Skeletal muscle cell (primary cell): ENCODE measurements at regions not wholly inside any gene's neighbourhood (a gene's known extent, or its start where the extent isn't known, plus 50 kb on each side); places are given as distances from the start of the nearest gene placed in this dataset.
"Not testable (repeated sequence)": the region's sequence is repeated elsewhere in the genome, so short reads cannot be mapped to it uniquely, and the experiment has no call there.

Experiments used
- DNase-seq: peaks from one replicate; pipeline ENCODE4 v3.0.0-alpha.2; 2010; ENCODE audit warnings: low read depth
- H3K4me3 ChIP-seq: 2 replicates; pipeline ENCODE4 v1.5.1; 2011; ENCODE audit warnings: low read depth, mild to moderate bottlenecking, control low read depth, low read length, moderate library complexity

DNA sequence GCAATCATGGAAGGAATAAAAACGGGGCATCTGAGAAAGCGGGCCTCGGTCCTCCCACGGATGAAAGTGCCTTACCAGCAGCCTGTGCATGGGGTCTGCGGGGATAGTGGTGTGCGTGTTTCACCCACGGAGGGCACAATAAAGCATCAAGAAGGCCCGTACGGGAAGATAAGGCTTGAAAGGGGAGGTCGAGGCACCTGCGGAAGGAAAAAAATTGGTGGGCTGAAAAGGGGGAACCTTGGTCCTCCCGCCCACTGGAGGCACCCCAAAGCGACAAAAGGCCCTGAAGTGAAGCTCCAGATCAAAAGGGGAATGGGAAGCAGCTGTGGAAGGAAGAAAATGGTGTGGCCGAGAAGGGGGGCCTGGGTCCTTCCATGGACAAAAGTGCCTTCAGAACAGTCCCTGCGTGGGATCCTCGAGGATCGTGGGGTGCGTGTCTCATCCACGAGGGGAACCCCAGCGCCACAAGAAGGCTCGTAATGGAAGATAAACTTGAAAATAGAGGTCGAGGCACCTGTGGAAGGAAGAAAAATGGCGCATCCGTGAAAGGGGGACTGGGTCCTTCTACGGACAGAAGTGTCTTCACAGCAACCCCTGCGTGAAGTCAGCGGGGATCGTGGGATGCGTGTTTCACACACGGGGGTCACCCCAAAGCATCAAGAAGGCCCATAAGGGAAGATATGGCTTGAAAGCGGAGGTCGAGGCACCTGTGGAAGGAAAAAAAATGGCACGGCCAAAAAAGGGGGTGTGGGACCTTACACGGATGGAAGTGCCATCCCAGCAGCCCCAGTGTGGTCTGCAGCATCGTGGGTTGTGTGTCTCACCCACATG, 276.9 kb downstream of the ALG10 start:
- H3K4me3 ChIP-seq, result no peak overlapping the region
- DNase-seq, result no peak

DNA sequence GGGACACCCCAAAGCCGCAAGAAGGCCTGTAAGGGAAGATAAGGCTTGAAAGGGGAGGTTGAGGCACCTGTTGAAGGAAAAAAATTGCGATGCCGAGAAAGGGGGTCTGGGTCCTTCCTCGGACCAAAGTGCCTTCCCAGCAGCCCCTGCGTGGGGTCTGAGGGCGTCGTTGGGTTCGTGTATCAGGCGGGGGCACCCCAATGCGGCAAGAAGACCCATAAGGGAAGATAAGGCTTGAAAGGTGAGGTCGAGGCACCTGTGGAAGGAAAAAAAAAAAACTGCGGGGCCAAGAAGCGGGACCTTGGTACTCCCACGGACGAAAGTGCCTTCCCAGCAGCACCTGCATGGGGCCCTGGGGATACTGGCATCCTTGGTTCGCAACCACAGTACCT, 277.5 kb downstream of the ALG10 start:
- DNase-seq, result no peak
- no peak overlapping the region for H3K4me3 ChIP-seq

DNA sequence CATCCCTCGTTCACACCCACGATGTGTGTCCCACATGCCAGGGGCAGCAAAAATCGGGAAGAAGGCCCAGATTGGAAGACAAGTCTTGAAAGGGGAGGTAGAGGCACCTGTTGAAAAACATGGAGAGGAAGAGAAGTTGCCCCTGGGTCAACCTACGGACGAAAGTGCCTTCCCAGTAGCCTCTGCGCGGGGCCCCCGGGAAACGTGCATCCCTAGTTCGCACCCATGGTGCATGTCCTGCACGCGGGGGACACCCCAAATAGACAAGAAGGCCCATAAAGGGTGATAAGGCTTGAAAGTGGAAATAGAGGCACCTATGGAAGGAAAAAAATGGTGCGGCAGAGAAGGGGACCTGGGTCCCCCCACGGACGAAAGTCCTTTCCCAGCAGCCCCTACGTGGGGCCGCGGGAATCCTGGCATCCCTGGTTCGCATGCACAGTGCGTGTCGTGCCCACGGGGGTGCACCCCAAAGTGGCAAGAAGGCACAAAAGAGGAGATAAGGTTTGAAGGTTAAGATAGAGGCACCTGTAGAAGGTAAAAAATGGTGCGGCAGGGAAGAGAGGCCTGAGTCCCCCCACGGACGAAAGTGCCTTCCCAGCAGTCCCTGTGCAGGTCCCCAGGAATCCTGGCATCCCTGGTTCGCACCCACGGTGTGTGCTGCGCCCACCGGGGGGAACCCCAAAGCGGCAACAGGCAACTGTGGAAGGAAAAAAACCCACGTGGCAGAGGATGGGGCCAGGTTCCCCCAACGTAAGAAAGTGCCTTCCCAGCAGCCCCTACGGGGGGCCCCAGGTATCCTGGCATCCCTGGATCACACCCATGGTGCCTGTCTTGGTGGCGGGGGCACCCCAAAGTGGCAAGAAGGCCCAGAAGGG, 278.3 kb downstream of the ALG10 start:
- DNase-seq, result no peak
- no peak overlapping the region for H3K4me3 ChIP-seq

DNA sequence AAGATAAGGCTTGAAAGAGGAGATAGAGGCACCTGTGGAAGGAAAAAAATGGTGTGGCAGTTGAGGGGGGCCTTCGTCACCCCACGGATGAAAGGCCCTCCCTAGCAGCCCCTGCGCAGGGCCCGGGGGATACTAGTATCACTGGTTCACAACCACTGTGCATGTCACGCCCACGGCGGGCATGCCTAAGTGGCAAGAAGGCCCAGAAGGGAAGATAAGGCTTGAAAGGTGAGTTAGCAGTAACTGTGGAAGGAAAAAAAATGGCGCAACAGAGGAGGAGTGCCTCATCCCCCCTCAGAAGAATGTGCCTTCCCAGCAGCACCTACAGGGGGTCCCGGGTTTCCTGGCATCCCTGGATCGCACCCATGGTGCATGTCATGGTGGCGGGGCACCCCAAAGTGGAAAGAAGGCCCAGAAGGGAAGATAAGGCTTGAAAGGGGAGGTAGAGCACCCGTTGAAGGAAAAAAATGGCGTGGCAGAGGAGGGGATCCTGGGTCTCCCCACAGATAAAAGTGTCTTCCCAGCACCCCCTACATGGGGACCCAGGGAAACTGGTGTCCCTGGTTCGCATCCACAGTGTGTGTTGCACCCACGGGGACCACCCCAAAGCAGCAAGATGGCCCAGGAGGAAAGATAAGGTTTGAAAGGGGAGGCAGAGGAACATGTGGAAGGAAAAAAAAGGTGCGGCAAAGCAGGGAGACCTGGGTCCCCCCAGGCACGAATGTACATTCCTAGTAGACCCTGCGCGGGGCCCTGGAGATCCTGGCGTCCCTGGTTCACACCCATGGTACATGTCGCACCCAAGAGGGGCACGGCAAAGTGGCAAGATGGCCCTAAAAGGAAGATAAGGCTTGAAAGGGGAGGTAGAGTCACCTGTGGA, 279.2 kb downstream of the ALG10 start:
- no peak for DNase-seq
- H3K4me3 ChIP-seq, result no peak overlapping the region

DNA sequence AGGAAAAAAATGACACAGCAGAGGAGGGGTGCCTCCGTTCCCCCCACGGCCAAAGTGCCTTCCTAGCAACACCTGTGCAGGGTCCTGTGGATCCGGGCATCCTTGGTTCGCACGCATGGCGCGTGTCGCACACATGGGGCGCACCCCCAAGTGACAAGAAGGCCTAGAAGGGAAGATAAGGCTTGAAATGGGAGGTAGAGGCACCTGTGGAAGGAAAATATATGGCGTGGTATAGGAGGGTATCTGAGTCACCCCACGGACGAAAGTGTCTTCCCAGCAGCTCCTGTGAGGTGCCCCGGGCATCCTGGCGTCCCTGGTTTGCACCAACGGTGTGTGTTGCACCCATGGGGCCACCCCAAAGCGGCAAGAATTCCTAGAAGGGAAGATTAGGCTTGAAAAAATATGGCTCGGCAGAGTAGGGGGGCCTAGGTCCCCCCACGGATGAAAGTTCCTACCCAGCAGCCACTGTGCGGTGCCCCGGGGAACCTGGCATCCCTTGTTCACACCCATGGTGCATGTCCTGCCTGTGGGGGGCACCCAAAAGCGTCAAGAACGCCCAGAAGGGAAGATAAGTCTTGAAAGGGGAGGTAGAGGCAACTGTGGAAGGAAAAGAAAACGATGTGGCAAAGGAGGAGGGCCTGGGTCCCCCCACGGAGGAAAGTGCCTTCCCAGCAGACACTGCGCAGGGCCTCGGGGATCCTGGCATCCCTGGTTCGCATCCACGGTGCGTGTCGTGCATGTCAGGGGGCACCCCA, 280.0 kb downstream of the ALG10 start:
- no peak overlapping the region for H3K4me3 ChIP-seq
- DNase-seq, result no peak

DNA sequence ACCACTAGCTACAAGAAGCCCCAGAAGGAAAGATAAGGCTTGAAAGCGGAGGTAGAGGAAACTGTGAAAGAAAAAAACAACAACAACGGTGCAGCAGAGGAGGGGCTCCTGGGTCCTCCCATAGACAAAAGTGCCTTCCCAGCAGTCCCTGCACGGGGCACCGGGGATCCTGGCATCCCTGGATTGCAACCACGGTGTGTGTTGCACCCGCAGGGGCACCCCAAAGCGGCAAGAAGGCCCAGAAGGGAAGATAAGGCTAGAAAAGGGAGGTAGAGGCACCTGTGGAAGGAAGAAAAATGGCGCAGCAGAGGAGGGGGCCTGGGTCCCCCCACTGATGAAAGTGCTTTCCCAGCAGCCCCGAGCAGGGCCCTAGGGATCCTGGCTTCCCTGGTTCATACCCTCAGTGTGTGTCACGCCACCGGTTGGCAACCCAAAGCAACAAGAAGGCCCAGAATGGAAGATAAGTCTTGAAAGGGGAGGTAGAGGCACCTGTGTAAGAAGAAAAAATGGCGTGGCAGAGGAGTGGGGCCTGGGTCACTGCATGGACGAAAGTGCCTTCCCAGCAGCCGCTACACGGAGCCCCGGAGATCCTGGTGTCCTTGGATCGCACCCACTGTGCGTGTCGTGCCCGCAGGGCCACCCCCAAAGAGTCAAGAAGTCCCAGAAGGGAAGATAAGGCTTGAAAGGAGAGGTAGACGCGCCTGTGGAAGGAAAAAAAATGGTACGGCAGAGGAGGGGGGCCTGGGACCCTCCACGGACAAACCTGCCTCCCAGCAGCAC, 281.0 kb downstream of the ALG10 start:
- H3K4me3 ChIP-seq, result no peak overlapping the region
- no peak for DNase-seq

DNA sequence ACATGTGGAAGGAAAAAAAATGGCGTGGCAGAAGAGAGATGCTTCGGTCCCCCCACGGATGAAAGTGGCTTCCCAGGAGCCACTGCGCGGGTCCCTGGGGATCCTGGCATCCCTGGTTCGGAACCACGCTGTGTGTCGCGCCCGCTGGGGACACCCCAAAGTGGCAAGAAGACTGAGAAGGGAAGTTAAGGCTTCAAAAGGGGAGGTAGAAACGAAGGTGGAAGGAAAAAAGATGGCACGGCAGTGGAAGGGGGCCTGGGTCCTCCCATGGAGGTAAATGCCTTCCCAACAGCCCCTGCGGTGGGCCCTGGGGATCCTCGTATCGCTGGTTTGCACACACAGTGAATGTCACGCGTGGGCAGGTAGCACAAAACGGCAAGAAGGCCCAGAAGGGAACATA, 281.7 kb downstream of the ALG10 start:
- DNase-seq, result no peak
- H3K4me3 ChIP-seq, result no peak overlapping the region

DNA sequence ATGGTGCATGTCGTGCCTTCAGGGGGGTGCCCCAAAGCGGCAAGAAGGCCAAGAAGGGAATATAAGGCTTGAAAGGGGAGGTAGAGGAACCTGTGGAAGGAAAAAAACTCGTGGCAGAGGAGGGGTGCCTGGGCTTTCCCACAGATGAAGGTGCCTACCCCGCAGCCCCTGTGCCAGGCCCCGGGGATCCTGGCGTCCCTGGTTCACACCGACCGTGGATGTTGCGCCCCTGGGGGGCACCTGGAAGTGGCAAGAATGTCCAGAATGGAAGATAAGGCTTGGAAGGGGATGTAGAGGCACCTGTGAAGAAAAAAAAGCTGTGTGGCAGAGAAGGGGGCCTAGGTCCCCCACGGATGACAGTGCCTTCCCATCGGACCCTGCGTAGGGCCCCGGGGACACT, 282.2 kb downstream of the ALG10 start:
- no peak overlapping the region for H3K4me3 ChIP-seq
- DNase-seq, result no peak

DNA sequence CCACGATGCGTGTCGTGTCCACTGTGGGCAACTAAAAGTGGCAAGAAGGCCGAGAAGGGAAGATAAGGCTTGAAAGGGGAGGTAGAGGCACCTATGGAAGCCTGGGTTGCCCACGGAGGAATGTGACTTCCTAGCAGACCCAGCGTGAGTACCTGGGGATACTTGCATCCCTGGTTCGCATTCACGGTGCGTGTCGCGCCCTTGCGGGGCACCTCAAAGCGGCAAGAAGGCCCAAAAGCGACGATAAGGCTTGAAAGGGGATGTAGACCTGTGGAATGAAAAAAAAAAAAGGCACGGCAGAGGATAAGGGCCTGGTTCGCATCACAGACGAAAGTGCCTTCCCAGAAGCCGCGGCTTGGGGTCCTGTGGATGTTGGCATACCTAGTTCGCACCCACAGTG, 282.9 kb downstream of the ALG10 start:
- no peak overlapping the region for H3K4me3 ChIP-seq
- no peak for DNase-seq

DNA sequence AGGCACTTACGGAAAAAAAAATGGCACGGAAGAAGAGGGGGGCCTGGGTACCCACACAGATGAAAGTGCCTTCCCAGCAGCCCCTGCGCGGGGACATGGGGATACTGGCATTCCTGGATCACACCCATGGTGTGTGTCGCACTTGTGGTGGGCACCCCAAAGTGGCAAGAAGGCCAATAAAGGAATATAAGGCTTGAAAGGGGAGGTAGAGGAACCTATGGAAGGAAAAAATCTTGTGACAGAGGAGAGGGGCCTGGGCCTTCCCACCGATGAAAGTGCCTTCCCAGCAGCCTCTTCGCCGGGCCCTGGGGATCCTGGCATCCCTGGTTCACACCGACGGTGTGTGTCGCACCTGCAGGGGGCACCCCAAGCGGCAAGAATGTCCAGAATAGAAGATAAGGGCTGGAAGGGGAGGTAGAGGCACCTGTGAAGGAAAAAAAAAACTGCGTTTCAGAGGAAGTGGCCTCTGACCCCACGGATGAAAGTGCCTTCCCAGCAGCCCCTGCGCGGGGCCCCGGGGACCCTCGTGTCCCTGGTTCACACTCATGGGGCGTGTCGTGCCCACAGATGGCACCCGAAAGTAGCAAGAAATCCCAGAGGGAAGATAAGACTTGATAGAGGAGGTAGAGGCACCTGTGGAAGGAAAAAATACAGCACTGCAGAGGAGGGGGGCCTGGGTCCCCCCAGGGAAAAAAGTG, 284.0 kb downstream of the ALG10 start:
- no peak for DNase-seq
- H3K4me3 ChIP-seq, result no peak overlapping the region

DNA sequence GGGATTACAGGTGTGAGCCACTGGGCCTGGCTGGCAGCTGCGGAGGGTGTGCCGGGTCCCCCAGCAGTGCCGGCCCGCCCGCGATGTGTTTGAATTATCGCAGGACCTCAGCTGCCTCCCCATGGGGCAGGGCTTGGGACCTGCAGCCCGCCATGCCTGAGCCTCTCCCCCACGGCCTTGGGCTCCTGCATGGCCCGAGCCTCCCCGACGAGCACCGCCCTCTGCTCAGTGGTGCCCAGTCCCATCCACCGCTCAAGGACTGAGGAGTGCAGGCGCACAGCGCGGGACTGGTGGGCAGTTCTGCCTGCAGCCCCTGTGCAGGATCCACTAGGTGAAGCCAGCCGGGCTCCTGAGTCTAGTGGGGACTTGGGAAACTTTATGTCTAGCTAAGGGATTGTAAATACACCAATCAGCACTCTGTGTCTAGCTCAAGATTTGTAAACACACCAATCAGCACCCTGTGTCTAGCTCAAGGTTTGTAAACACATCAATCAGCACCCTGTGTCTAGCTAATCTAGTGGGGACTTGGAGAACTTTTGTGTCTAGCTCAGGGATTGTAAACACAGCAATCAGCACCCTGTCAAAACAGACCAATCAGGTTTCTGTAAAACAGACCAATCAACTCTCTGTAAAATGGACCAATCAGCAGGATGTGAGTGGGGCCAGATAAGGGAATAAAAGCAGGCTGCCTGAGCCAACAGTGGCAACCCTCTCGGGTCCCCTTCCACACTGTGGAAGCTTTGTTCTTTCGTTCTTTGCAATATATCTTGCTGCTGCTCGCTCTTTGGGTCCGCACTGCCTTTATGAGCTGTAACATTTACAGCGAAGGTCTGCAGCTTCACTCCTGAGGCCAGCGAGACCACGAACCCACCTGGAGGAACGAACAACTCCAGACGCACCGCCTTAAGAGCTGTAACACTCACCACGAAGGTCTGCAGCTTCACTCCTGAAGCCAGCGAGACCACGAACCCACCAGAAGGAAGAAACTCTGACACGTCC, 287.8 kb downstream of the ALG10 start:
- DNase-seq, H3K4me3 ChIP-seq: not testable (repeated sequence)

DNA sequence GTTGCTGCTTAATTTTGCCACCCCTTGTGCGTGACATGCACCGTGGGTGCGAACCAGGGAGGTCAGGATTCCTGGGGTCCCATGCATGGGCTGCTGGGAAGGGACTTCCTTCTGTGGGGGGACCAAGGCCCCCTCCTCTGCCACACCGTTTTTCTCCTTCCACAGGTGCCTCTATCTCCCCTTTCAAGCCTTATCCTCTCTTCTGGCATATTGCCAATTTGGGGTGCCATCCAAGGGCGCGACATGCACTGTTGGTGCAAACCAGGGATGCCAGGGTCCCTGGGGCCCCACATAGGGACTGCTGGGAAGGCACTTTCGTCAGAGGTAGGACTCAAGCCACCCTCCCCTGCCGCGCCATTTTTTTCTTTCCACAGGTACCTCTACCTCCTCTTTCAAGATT, 289.0 kb downstream of the ALG10 start:
- no peak overlapping the region for H3K4me3 ChIP-seq
- DNase-seq, result no peak

DNA sequence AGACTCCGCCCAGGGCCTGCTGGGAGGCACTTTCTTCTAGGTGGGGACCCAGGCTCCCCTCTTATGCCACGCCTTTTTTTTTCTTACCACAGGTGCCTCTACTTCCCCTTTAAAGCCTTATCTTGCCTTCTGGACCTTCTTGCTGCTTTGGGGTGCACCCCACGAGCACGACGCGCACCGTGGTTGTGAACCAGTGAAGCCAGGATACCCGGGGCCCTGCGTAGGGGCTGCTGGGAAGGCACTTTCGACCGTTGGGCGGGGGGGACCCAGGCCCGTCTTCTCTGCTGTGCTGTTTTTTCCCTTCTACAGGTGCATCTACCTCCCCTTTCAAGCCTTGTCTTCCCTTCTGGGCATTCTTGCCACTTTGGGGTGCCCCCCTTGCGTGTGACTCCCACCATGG, 305.4 kb downstream of the ALG10 start:
- no peak overlapping the region for H3K4me3 ChIP-seq
- DNase-seq, result no peak

DNA sequence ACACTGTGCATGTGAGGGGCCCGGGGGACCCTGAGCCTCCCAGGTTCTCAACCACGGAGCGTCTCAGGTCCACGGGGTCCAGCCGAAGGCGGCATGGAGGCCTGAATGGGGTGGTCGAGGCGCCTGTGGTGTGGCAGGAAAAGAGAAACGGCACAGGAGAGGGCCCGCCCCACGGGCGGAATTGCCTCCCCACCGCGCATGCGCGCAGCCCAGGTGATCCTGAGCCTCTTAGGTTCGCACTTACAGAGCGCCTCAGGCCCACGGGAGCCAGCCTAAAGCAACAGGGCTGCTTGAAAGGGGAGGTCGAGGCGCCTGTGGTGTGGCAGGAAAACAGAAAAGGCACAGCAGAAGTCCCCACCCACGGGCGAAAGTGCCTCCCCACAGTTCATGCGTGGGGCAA, 311.0 kb downstream of the ALG10 start:
- DNase-seq, result no peak
- H3K4me3 ChIP-seq, result no peak overlapping the region

DNA sequence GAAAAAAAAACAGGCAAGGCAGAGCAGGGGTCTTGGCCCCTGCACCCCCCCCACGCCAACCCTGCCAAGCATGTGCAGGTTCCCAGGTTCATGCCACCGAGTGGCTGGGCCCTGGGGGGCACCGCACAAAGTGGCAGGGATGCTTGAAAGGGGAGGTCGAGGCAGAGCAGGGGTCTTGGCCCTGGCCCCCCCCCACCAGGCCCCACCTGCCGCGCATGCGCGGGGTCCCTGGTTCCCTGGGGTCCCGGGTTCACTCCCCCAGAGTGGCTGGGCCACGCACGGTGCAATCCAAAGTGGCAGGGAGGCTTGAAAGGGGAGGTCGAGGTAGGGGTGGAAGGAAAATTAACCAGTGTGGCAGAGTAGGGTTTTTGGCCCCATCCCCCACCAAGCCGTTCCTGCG, 312.2 kb downstream of the ALG10 start:
- DNase-seq, result no peak
- H3K4me3 ChIP-seq, result no peak overlapping the region

DNA sequence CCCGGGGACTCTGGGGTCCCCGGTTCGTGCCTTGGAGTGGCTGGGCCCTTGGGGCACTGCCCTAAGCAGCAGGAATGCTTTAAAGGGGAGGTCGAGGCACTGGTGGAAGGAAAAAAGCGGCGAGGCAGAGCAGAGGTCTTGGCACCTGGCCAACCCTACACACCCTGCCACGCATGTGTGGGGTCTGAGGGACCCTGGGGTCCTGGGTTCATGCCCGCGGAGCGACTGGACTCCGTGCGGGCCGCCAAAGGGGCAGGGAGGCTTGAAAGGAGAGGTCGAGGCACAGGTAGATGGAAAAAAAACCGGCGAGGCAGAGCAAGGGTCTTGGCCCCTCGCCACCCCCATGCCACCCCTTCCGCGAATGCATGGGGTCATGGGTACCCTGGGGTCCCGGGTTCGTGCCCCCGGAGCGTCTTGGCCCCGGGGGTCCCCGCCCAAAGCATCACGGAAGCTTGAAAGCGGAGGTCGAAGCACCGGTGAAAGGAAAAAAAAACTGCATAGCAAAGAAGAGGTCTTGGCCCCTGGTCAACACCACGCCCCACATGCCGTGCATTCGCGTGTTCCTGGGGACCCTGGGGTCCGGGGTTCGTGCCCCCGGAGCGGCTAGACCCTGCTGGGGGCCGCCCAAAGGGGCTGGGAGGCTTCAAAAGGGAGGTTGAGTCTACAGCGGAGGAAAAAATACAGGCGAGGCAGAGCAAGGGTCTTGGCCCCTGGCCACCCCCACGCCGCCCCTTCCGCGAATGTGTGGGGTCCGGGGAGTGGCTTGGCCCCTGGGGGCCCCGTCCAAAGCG, 312.9 kb downstream of the ALG10 start:
- DNase-seq, result no peak
- H3K4me3 ChIP-seq, result no peak overlapping the region
